Natural killer cell (primary cell): ENCODE measurements at regions not wholly inside any gene's neighbourhood (a gene's known extent, or its start where the extent isn't known, plus 50 kb on each side); places are given as distances from the start of the nearest gene placed in this dataset.
"Not testable (repeated sequence)": the region's sequence is repeated elsewhere in the genome, so short reads cannot be mapped to it uniquely, and the experiment has no call there.

Source experiments
- ATAC-seq, 3 donors: fragments of 150-1000 bp in 2 of 3; fragments of 200-7000 bp in 1 of 3; cut with Tn5 transposase; 1 replicate in 1 of 3; 2 replicates in 2 of 3; pipeline ENCODE4 v1.10.0; 2021; ENCODE audit warnings: mild to moderate bottlenecking in 2 of 3, moderate library complexity in 2 of 3
- DNase-seq, 2 donors: peaks; one replicate each; pipeline versions ENCODE4 v3.0.0 to v3.0.0-alpha.2; 2013 to 2021; ENCODE audit warnings: mixed read lengths in 1 of 2
- H3K27ac ChIP-seq: one replicate; pipeline ENCODE4 v1.5.1; 2013; ENCODE audit warnings: mild to moderate bottlenecking, low read length
- H3K27me3 ChIP-seq: one replicate; pipeline ENCODE4 v1.6.1; 2013; ENCODE audit warnings: low read length; ENCODE audit not compliant: control insufficient read depth, insufficient read depth
- H3K36me3 ChIP-seq: one replicate; pipeline ENCODE4 v1.6.1; 2013; ENCODE audit warnings: low read length; ENCODE audit not compliant: control insufficient read depth, insufficient read depth
- H3K4me1 ChIP-seq: one replicate; pipeline ENCODE4 v1.6.1; 2013; ENCODE audit warnings: low read length; ENCODE audit not compliant: control insufficient read depth, insufficient read depth
- H3K4me3 ChIP-seq: one replicate; pipeline ENCODE4 v1.5.1; 2013; ENCODE audit warnings: low read length
- H3K9me3 ChIP-seq: one replicate; pipeline ENCODE4 v1.6.1; 2013; ENCODE audit warnings: low read length; ENCODE audit not compliant: control insufficient read depth, insufficient read depth
- H3K27ac Mint-ChIP-seq, 2 donors: one replicate each; pipeline ENCODE4 v1.8.0; 2022; ENCODE audit warnings: mild to moderate bottlenecking in 2 of 2, mixed read lengths in 2 of 2, moderate library complexity in 1 of 2
- H3K27me3 Mint-ChIP-seq, 2 donors: one replicate each; pipeline ENCODE4 v1.8.0; 2022; ENCODE audit warnings: low read depth in 2 of 2, mixed read lengths in 2 of 2
- H3K36me3 Mint-ChIP-seq: one replicate; pipeline ENCODE4 v1.8.0; 2022; ENCODE audit warnings: mixed read lengths
- H3K4me1 Mint-ChIP-seq, 2 donors: one replicate each; pipeline ENCODE4 v1.8.0; 2022; ENCODE audit warnings: mixed read lengths in 2 of 2
- H3K4me3 Mint-ChIP-seq: one replicate; pipeline ENCODE4 v1.8.0; 2022; ENCODE audit warnings: mild to moderate bottlenecking, moderate library complexity, mixed read lengths
- H3K9me3 Mint-ChIP-seq, 2 donors: one replicate each; pipeline ENCODE4 v1.8.0; 2022; ENCODE audit warnings: mixed read lengths in 2 of 2
- WGBS: methylation state at CpG from one replicate; pipeline ENCODE4 v1.1.7; 2013; ENCODE audit warnings: missing lambda C conversion rate; ENCODE audit not compliant: insufficient coverage; 5-methylcytosine and 5-hydroxymethylcytosine counted together
- intact Hi-C: fragments of 100-400 bp; cut with micrococcal nuclease; formaldehyde crosslinking; loops from one replicate; pipeline ENCODE4 v1.14.2; 2022
- TF ChIP-seq, protein P1 (sequence below): fragments of 200-600 bp; IDR thresholded peaks from one replicate; pipeline ENCODE4 v1.8.0; 2022; ENCODE audit warnings: antibody characterized with exemption

DNA sequence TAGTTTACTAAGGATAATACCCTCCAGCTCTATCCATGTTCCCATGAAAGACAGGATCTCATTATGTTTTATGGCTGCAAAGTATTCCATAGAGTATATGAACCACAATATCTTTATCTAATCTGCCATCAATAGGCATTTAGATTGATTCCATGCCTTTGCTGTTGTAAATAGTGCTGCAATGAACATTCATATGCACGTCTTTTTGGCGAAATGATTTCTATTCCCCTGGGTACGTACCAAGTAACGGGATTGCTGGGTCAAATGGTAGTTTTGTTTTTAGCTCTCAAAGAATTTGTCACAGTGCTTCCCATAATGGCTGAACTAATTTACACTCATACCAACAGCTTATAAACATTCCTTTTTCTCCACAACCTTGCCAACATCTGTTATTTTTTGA is 750.9 kb downstream of the BRINP3 start:
- Histone ChIP-seq H3K27me3 (no peaks in the 10 kb centered on the region), H3K36me3 (no peaks in the 10 kb centered on the region), H3K4me3 (no peak overlapping the region), H3K4me1 (no peaks in the 10 kb centered on the region), H3K27ac (no peak overlapping the region), H3K9me3 (peaks cover 6% of the 10 kb centered on the region)
- WGBS = 88% methylated on average over 4 of the region's 4 CpGs
- Mint-ChIP-seq H3K9me3 (peaks cover 2 to 14% of the 10 kb centered on the region in 2 donors), H3K4me3 (no peak overlapping the region), H3K27ac (no peak overlapping the region), H3K4me1 (no peaks in the 10 kb centered on the region), H3K27me3 (no peaks in the 10 kb centered on the region), H3K36me3 (peaks cover 9% of the 10 kb centered on the region)
- no peak for ATAC-seq
- TF ChIP-seq, protein P1, sequence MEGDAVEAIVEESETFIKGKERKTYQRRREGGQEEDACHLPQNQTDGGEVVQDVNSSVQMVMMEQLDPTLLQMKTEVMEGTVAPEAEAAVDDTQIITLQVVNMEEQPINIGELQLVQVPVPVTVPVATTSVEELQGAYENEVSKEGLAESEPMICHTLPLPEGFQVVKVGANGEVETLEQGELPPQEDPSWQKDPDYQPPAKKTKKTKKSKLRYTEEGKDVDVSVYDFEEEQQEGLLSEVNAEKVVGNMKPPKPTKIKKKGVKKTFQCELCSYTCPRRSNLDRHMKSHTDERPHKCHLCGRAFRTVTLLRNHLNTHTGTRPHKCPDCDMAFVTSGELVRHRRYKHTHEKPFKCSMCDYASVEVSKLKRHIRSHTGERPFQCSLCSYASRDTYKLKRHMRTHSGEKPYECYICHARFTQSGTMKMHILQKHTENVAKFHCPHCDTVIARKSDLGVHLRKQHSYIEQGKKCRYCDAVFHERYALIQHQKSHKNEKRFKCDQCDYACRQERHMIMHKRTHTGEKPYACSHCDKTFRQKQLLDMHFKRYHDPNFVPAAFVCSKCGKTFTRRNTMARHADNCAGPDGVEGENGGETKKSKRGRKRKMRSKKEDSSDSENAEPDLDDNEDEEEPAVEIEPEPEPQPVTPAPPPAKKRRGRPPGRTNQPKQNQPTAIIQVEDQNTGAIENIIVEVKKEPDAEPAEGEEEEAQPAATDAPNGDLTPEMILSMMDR = no peak
- DNase-seq = no peak
- intact Hi-C loops = no loop called here

DNA sequence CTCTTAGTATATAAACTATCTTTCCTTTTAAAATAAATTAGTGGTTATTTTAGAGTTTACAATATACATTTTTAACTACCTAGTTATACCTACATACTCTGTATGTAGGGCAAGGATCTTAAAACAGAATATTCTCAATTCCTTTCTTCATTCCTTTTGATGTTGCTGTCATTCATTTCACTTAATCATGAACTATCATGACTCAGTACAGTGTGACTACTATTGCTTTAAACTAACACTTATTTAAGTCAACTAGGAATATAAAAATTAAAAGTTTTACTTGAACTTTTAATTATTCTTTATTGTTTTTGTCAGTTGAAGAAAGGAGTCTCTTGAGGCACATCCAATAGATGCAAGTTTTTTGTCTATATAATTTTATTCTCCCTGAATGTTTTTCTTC is 726.4 kb downstream of the BRINP3 start:
- DNase-seq = no peak
- no peaks in the 10 kb centered on the region for H3K9me3 ChIP-seq
- no peaks in the 10 kb centered on the region for H3K4me1 Mint-ChIP-seq
- no peak overlapping the region for H3K4me3 ChIP-seq
- no peaks in the 10 kb centered on the region for H3K4me1 ChIP-seq
- intact Hi-C loops = no loop called here
- TF ChIP-seq, protein P1 = no peak
- no peak overlapping the region for H3K27ac ChIP-seq
- peaks cover 15 to 19% of the 10 kb centered on the region in 2 donors for H3K9me3 Mint-ChIP-seq
- H3K27me3 Mint-ChIP-seq = no peaks in the 10 kb centered on the region
- no peak for ATAC-seq
- peaks cover 5% of the 10 kb centered on the region for H3K36me3 Mint-ChIP-seq
- no peaks in the 10 kb centered on the region for H3K27me3 ChIP-seq
- no peak overlapping the region for H3K4me3 Mint-ChIP-seq
- H3K36me3 ChIP-seq = no peaks in the 10 kb centered on the region
- H3K27ac Mint-ChIP-seq = no peak overlapping the region

DNA sequence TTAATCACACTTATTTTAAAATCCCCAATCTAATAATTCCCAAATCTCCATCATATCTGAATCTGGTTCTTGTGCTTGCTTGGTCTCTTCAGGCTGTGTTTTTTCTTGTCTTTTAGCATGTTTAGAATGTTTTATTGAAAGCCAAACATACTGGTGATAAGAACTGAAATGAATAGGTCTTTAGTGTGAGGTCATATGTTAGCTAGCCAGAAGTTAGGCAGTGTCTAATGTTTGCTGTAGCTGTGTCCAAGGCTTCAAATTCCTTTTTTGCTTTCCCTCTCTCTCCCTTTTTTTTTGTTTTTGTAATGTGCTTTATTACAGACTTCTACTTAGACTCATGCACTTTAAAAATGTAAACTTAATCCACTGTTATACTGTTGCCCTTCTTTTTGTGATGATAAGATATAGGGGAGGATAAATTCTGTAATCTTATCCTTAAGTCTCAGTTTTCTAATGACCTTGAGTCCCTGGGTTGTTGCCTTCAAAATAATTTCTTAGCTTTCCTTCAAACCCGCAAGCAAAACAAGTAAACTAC is 725.1 kb downstream of the BRINP3 start:
- no peaks in the 10 kb centered on the region for H3K4me1 Mint-ChIP-seq
- no peaks in the 10 kb centered on the region for H3K9me3 ChIP-seq
- H3K36me3 ChIP-seq = no peaks in the 10 kb centered on the region
- H3K4me3 Mint-ChIP-seq = no peak overlapping the region
- intact Hi-C loops = no loop called here
- DNase-seq = no peak
- WGBS = no CpG with 5 or more reads among the region's 1 CpG
- H3K27ac Mint-ChIP-seq = no peak overlapping the region
- peaks cover 5% of the 10 kb centered on the region for H3K36me3 Mint-ChIP-seq
- H3K27me3 ChIP-seq = no peaks in the 10 kb centered on the region
- H3K4me3 ChIP-seq = no peak overlapping the region
- TF ChIP-seq, protein P1 = no peak
- no peaks in the 10 kb centered on the region for H3K27me3 Mint-ChIP-seq
- H3K27ac ChIP-seq = no peak overlapping the region
- H3K9me3 Mint-ChIP-seq = peaks cover 22 to 23% of the 10 kb centered on the region in 2 donors
- no peak for ATAC-seq
- H3K4me1 ChIP-seq = no peaks in the 10 kb centered on the region

DNA sequence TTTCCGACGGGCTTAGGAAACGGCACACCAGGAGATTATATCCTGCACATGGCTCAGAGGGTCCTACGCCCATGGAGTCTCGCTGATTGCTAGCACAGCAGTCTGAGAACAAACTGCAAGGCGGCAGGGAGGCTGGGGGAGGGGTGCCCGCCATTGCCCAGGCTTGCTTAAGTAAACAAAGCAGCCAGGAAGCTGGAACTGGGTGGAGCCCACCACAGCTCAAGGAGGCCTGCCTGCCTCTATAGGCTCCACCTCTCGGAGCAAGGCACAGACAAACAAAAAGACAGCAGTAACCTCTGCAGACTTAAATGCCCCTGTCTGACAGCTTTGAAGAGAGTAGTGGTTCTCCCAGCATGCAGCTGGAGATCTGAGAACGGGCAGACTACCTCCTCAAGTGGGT is 722.6 kb downstream of the BRINP3 start:
- H3K36me3 Mint-ChIP-seq, H3K36me3 ChIP-seq, H3K27ac ChIP-seq, H3K27me3 Mint-ChIP-seq, DNase-seq, H3K27me3 ChIP-seq, H3K4me3 Mint-ChIP-seq, H3K4me1 Mint-ChIP-seq, H3K4me1 ChIP-seq, ATAC-seq, H3K4me3 ChIP-seq, intact Hi-C loops, H3K9me3 ChIP-seq, H3K27ac Mint-ChIP-seq: not testable (repeated sequence)
- WGBS = 88% methylated on average over 9 of the region's 9 CpGs
- H3K9me3 Mint-ChIP-seq = peaks cover 17 to 20% of the 10 kb centered on the region in 2 donors
